ENCODE measurements at regions not wholly inside any gene's neighbourhood (a gene's known extent, or its start where the extent isn't known, plus 50 kb on each side); places are given as distances from the start of the nearest gene placed in this dataset.

DNA sequence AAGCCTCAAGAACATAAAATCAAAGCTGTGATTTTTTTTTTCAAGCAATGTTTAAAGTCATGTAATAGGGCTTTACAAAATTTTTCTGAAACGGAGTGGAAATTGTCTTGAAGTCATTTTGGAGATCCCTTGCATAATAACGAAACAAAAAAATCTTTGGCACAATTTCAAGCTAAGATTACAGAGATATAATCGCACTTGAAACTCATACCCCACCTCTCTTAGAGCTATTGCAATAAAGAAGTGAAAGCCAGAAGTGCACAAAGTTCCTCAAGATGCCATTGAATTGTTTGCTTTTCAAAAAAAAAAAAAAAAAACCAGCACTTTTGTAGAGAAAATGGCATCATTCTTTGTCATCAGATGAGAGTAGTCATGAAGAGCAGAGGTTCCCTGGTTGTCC lies 152.3 kb downstream of the PAX3 start:
- no peak for DNase-seq

GRCh38 chr2:222142027-222142426 lies 156.8 kb downstream of the PAX3 start:
- DNase-seq: no peak

- DNase-seq: no peak
Measured at GRCh38 chr2:222136106-222136630, 162.6 kb downstream of the PAX3 start.

- no peak for DNase-seq
Measured at GRCh38 chr2:222134654-222135053, 164.1 kb downstream of the PAX3 start.

- no peak for DNase-seq
Measured at GRCh38 chr2:222133897-222134296, 164.9 kb downstream of the PAX3 start.

DNA sequence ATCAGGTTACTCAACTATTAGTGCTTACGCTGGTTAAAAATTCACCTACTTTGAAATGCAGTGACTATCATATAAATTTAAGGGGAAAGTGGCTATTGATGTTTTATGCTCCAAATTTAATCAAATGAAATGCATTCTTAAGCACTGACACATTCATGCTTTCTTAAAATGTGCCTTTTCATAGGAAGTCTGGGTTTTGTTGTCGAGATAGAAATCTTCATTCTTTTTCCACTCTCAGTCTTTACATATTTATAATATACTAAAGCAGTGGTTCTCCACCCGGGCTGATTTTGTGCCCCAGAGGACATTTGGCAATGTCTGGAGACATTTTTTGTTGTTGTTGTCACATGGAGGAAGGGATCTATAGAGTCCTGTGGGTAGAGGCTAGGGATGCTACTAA lies 167.9 kb downstream of the PAX3 start:
- no peak for DNase-seq

GRCh38 chr2:222127660-222128059 lies 171.1 kb downstream of the PAX3 start:
- DNase-seq: no peak

- no peak for DNase-seq
Measured at GRCh38 chr2:222120933-222121332, 177.9 kb downstream of the PAX3 start.

DNA sequence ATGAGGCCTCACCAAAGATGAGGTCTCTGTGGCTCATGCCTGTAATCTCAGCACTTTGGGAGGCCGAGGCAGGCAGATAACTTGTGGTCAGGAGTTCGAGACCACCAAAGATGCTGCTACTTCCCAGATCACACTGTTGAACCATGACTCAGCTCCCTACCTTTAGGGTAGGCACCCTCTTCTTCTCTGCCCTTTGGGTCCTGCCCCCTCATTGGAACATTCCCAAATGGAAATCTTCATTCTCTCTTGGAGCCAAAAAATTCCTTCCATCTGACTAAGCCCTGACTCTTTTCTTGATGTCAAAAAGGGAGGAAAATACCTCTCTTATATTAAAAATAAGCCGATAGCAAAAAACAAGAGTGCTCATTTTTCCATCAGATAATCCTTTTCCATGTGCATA lies 183.5 kb downstream of the PAX3 start:
- DNase-seq: no peak

- DNase-seq: no peak
Measured at GRCh38 chr2:222108957-222109585, 189.7 kb downstream of the PAX3 start.

DNA sequence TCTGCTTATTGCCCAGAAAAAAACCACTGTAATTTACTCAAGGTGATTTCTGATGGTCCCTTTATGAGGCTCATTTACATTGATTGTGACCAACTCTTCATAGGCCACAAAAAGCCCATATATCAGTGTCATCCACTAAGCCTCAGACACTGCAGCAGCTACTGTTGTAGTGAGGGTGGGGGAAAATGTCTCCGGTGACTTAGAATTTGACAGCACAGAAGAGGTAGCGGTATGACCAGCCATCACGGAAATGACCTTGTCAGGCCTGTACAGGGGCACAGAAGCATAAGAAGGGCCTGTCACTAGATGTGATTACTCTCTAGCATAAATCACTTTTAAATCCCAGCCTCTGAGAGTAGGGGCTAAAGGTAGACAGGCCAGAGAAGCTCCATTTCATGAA lies 190.3 kb downstream of the PAX3 start:
- DNase-seq: no peak

GRCh38 chr2:222105046-222105445 lies 193.8 kb downstream of the PAX3 start:
- DNase-seq: no peak

- no peak for DNase-seq
Measured at GRCh38 chr2:222102575-222103349, 196.0 kb downstream of the PAX3 start.

DNA sequence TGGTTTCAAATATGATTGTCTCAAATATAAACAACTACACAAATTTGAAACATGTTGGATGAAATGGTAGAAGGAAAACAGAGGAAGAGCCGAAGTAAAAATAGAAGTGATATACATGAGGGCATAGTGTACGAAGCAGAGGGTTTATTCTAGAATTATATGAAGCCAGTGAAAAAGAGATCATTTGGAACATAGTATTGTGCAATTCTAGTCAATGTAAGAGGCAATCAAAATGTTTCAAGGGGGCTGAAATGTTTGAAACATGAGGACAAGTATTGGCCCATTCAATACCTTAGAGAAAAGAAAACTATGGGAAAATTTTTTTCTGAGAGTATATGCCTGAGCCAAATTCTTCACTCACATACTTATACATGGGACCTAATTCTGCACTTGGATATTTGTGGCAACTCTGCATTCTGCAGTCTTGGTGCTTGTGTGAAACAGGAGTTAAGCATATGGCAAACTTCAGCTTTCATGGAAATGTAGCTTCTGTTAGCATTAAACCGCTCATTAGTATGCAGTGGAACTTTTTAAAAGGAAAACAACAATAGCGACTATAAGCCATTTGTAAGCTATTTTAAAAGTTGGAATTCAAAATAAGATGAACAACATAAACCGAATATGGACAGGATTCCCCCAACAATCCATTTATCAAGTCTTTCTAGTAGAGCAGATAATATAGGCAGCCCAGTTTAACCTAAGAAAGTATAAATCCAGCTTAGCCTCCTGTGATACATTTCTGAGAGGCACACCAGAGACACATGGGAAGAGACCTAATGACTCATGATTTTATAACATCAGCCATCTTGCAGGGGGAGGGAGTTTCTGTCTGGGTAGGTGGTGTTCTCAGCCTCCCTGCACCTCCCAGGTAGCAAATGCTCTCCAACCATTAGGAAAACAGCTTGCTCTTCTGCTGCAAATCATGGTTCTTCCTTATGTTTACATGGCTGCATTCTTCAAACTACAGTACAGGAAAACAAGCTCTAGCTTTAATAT lies 197.8 kb downstream of the PAX3 start:
- no peak for DNase-seq

- no peak for DNase-seq
Measured at GRCh38 chr2:222088561-222088960, 210.2 kb downstream of the PAX3 start.

- DNase-seq: no peak
Measured at GRCh38 chr2:222087998-222088397, 210.8 kb downstream of the PAX3 start.

DNA sequence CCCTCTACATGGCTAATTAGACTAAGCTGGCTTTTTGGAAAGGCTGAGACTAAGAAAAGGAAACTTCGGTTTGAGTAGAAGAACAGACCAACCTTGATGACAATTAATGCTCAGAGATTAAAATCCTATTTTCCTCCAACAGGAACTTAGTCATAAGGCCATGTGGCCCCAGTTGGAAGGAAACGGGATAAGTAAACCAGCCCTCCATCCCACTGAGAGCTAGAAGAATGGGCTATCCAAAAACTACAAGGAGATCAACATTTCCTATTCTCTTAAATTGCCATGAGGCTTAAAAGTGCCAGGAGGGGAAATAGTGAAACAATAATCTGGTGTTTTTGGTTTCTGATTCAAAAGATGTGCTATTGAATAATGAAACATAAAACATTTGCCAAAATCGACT lies 216.6 kb downstream of the PAX3 start:
- no peak for DNase-seq

DNA sequence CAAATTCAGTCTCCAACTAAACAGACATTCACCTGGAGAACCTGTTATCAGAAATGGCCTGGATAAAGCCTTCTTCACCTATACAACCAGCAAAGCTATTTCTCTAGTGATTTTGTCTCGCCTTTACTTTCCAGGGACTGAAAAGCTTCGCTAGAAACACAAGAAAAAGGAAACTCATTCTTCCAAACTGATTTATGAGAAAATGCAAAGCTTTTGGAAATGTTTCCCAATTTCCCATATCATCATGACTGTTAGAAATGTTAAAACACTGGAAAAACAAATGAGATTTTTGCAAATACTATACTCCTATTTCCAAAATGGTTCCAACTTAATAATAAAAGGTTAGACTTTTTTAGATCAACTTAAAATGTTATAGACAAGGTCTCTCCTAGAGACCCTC lies 218.7 kb downstream of the PAX3 start:
- no peak for DNase-seq

DNA sequence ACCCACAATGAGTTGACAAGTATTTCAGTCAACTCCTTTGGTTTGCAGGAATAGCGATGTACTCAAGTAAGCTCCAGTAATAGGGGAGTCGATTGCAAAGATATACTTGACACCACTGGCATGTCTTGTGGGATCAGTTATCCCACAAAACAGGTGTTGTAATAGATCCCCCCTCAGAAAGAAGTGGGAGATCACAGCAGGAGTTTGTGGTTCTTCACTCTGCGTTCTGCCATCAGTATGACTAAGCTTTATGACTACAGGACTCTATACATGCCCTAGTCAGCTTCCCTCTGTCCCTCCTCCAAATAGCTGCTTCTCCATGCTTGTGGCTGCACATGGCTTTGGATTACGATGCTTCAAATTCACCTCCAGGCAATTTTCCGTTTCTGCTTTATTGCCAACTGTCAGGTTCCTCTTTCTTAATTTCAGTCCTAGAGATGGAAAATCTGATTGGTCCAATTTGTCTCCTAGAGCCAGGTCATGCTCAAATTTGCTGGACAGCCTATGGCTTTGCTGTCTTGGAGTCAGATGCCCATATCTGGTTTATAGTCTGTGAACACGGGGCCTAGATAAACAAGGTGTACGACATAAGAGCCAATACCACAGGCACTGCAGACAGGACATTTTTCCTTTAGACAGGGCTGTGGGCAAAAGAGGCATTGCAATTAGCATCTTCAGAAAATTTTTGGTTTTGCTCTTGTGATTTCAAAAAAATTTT lies 221.7 kb downstream of the PAX3 start:
- DNase-seq: no peak

GRCh38 chr2:222074674-222075073 lies 224.1 kb downstream of the PAX3 start:
- no peak for DNase-seq

DNA sequence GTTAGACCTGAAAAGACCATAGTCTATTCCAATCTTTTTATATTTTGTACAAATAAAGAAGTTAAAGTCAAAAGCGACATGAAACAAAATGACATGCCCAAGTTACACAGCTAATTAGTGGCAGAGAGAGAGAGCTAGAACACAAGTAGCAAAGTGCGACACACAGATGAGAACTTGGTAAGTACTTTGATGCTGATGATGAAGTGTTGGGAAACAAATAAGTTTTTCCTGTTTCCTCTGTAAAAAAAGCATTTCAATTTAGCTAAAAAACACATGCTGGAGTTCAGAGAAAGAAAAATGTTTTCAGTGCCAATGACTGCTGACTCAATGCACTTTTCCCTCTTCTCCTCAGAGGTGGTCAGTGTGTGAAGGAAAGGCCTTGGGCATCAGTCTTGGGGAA lies 226.9 kb downstream of the PAX3 start:
- DNase-seq: no peak

DNA sequence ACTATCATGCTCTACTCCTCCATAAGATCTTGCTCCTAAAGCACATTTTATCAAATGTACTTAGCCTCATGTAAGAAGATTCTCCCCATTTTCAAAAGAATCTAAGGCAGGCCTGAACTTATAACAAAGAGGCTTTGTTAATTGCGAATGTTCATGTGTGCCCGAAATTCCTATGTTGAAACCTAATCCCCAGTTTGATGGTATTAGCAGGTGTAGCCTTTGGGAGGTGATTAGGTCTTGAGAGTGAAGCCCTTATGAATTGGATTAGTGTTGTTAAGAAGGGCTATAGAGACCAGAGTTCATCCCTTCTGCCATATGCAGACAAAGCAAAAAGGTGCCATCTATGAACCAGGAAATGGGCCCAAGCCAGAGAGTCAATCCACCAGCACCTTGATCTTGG lies 234.5 kb downstream of the PAX3 start:
- DNase-seq: no peak

Measured in right lung (tissue), 2 donors.